Trophoblast cell (in vitro differentiated cells and primary cell): ENCODE measurements at regions not wholly inside any gene's neighbourhood (a gene's known extent, or its start where the extent isn't known, plus 50 kb on each side); places are given as distances from the start of the nearest gene placed in this dataset.

Experiments
- DNase-seq, 2 donors: peaks; one replicate each; pipeline ENCODE4 v3.0.0-alpha.2; 2016
- H2AFZ ChIP-seq: 2 replicates; pipeline ENCODE4 v1.6.1; 2013; ENCODE audit warnings: low read length, moderate library complexity, mild to moderate bottlenecking; ENCODE audit not compliant: insufficient read depth, poor library complexity
- H2AK5ac ChIP-seq: 2 replicates; pipeline ENCODE4 v1.6.1; 2013; ENCODE audit warnings: mild to moderate bottlenecking, low read length
- H2BK120ac ChIP-seq: 2 replicates; pipeline ENCODE4 v1.6.1; 2013; ENCODE audit warnings: low read length, mild to moderate bottlenecking, moderate library complexity; ENCODE audit not compliant: insufficient read depth, poor library complexity
- H2BK12ac ChIP-seq: 2 replicates; pipeline ENCODE4 v1.6.1; 2013; ENCODE audit warnings: mild to moderate bottlenecking, low read length, moderate library complexity
- H2BK5ac ChIP-seq: 2 replicates; pipeline ENCODE4 v1.6.1; 2013; ENCODE audit warnings: low read length, low read depth, moderate library complexity, mild to moderate bottlenecking; ENCODE audit not compliant: poor library complexity
- H3K14ac ChIP-seq: 2 replicates; pipeline ENCODE4 v1.6.1; 2013; ENCODE audit warnings: mild to moderate bottlenecking, low read length
- H3K18ac ChIP-seq: 2 replicates; pipeline ENCODE4 v1.6.1; 2013; ENCODE audit warnings: mild to moderate bottlenecking, low read length
- H3K23ac ChIP-seq: 2 replicates; pipeline ENCODE4 v1.6.1; 2013; ENCODE audit warnings: low read length
- H3K27ac ChIP-seq: 2 replicates; pipeline ENCODE4 v1.5.1; 2013; ENCODE audit warnings: low read depth, mild to moderate bottlenecking, inconsistent platforms, low read length, moderate library complexity
- H3K27me3 ChIP-seq: 2 replicates; pipeline ENCODE4 v1.6.1; 2013; ENCODE audit warnings: inconsistent platforms, mild to moderate bottlenecking, low read length, moderate library complexity; ENCODE audit not compliant: insufficient read depth
- H3K36me3 ChIP-seq, 2 experiments: 1 replicate in 1 of 2; 2 replicates in 1 of 2; pipeline ENCODE4 v1.6.1; 2013; ENCODE audit warnings: low read length in 2 of 2, mild to moderate bottlenecking in 2 of 2, moderate library complexity in 1 of 2; ENCODE audit not compliant: insufficient read depth in 2 of 2, control insufficient read depth in 1 of 2
- H3K4ac ChIP-seq: 2 replicates; pipeline ENCODE4 v1.6.1; 2013; ENCODE audit warnings: low read depth, mild to moderate bottlenecking, low read length, moderate library complexity
- H3K4me1 ChIP-seq, 2 experiments: 1 replicate in 1 of 2; 2 replicates in 1 of 2; pipeline ENCODE4 v1.6.1; 2013; ENCODE audit warnings: low read length in 2 of 2, mild to moderate bottlenecking in 2 of 2, moderate library complexity in 1 of 2; ENCODE audit not compliant: insufficient read depth in 2 of 2, control insufficient read depth in 1 of 2
- H3K4me2 ChIP-seq: 2 replicates; pipeline ENCODE4 v1.6.1; 2013; ENCODE audit warnings: inconsistent platforms, mild to moderate bottlenecking, low read length, moderate library complexity
- H3K4me3 ChIP-seq: 2 replicates; pipeline ENCODE4 v1.5.1; 2013; ENCODE audit warnings: mild to moderate bottlenecking, low read depth, low read length, inconsistent platforms
- H3K79me1 ChIP-seq: one replicate; pipeline ENCODE4 v1.6.1; 2013; ENCODE audit warnings: low read length
- H3K79me2 ChIP-seq: 2 replicates; pipeline ENCODE4 v1.6.1; 2013; ENCODE audit warnings: low read length, mild to moderate bottlenecking; ENCODE audit not compliant: control insufficient read depth, insufficient read depth, poor library complexity
- H3K9ac ChIP-seq: 2 replicates; pipeline ENCODE4 v1.6.1; 2013; ENCODE audit warnings: mild to moderate bottlenecking, low read length
- H3K9me3 ChIP-seq: 2 replicates; pipeline ENCODE4 v1.6.1; 2013; ENCODE audit warnings: low read depth, mild to moderate bottlenecking, control low read depth, inconsistent platforms, low read length; ENCODE audit not compliant: insufficient read depth
- H4K12ac ChIP-seq: 2 replicates; pipeline ENCODE4 v1.6.1; 2013; ENCODE audit warnings: low read depth, mild to moderate bottlenecking, low read length, moderate library complexity
- H4K8ac ChIP-seq: 2 replicates; pipeline ENCODE4 v1.6.1; 2013; ENCODE audit warnings: low read depth, mild to moderate bottlenecking, low read length, moderate library complexity
- H4K91ac ChIP-seq: one replicate; pipeline ENCODE4 v1.6.1; 2013; ENCODE audit warnings: low read depth, mild to moderate bottlenecking, low read length, moderate library complexity
- WGBS: extraction: QIAGEN DNeasy Blood & Tissue Kit; methylation state at CpG from one replicate; pipeline ENCODE4 v1.1.7; 2013; ENCODE audit warnings: missing lambda C conversion rate; ENCODE audit not compliant: insufficient read length, insufficient coverage; ENCODE audit errors: extremely low coverage; 5-methylcytosine and 5-hydroxymethylcytosine counted together

GRCh38 chr2:121096611-121097010, 188.4 kb downstream of the TFCP2L1 start:
- Histone ChIP-seq H2BK120ac (no peak overlapping the region), H3K36me3 (no peaks in the 10 kb centered on the region), H3K79me2 (no peaks in the 10 kb centered on the region), H3K79me1 (no peaks in the 10 kb centered on the region), H3K23ac (no peak overlapping the region), H3K4ac (no peak overlapping the region), H3K14ac (no peak overlapping the region), H2AFZ (no peak overlapping the region), H3K4me1 (no peaks in the 10 kb centered on the region), H2BK5ac (no peak overlapping the region), H4K91ac (no peak overlapping the region), H4K12ac (no peak overlapping the region), H3K9me3 (peaks cover 5% of the 10 kb centered on the region), H3K4me2 (no peak overlapping the region), H3K27ac (no peak overlapping the region), H3K18ac (no peak overlapping the region), H4K8ac (no peak overlapping the region), H2BK12ac (no peak overlapping the region), H2AK5ac (no peak overlapping the region), H3K4me3 (no peak overlapping the region), H3K27me3 (no peaks in the 10 kb centered on the region), H3K9ac (no peak overlapping the region)
- DNase-seq, result no peak
- WGBS, result no CpG with 5 or more reads among the region's 5 CpGs

DNA sequence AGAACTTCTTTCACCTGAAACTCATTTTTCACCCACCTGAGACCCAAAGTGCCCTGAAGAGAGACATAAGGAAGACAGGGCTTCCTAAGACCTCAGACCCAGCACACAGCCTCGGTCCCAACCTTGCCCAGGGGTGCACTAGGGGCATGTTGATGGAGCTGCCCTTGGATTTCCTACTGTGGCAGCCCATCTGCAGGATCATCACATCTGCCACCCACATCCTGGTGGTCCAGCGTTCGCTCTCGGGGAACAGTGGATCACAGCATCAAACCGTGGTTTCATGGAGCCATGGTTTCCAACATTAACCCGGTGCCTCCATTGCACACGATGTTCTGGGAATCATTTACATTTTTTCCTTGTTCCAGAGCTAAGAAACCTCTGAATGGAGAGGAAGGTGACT, 186.4 kb downstream of the TFCP2L1 start:
- H2AFZ ChIP-seq, result no peak overlapping the region
- no peak overlapping the region for H3K23ac ChIP-seq
- H3K4me2 ChIP-seq, result no peak overlapping the region
- H2BK120ac ChIP-seq, result no peak overlapping the region
- no peak overlapping the region for H4K12ac ChIP-seq
- H3K14ac ChIP-seq, result no peak overlapping the region
- H3K4me3 ChIP-seq, result no peak overlapping the region
- H3K9ac ChIP-seq, result no peak overlapping the region
- H3K18ac ChIP-seq, result no peak overlapping the region
- H3K4ac ChIP-seq, result no peak overlapping the region
- H2AK5ac ChIP-seq, result no peak overlapping the region
- H2BK5ac ChIP-seq, result no peak overlapping the region
- no peaks in the 10 kb centered on the region for H3K79me1 ChIP-seq
- no peaks in the 10 kb centered on the region for H3K4me1 ChIP-seq
- H3K9me3 ChIP-seq, result peaks cover 1% of the 10 kb centered on the region
- no peaks in the 10 kb centered on the region for H3K79me2 ChIP-seq
- no peak for DNase-seq
- WGBS, result no CpG with 5 or more reads among the region's 7 CpGs
- no peaks in the 10 kb centered on the region for H3K27me3 ChIP-seq
- no peak overlapping the region for H4K8ac ChIP-seq
- H3K27ac ChIP-seq, result no peak overlapping the region
- H3K36me3 ChIP-seq, result no peaks in the 10 kb centered on the region
- H4K91ac ChIP-seq, result no peak overlapping the region
- no peak overlapping the region for H2BK12ac ChIP-seq

GRCh38 chr2:121099329-121100290, 185.4 kb downstream of the TFCP2L1 start:
- Histone ChIP-seq H2AFZ (no peak overlapping the region), H2BK120ac (no peak overlapping the region), H3K36me3 (no peaks in the 10 kb centered on the region), H4K12ac (no peak overlapping the region), H3K27ac (no peak overlapping the region), H3K14ac (no peak overlapping the region), H3K79me2 (no peaks in the 10 kb centered on the region), H2BK5ac (no peak overlapping the region), H3K23ac (no peak overlapping the region), H3K18ac (no peak overlapping the region), H3K9ac (no peak overlapping the region), H2BK12ac (no peak overlapping the region), H4K91ac (no peak overlapping the region), H3K9me3 (peaks cover 1% of the 10 kb centered on the region), H2AK5ac (no peak overlapping the region), H3K79me1 (no peaks in the 10 kb centered on the region), H3K4me1 (no peaks in the 10 kb centered on the region), H3K4ac (no peak overlapping the region), H3K4me2 (no peak overlapping the region), H4K8ac (no peak overlapping the region), H3K4me3 (no peak overlapping the region), H3K27me3 (no peaks in the 10 kb centered on the region)
- WGBS, result no CpG with 5 or more reads among the region's 8 CpGs
- DNase-seq, result no peak

- H3K4me3 ChIP-seq, result no peak overlapping the region
- H3K27me3 ChIP-seq, result no peaks in the 10 kb centered on the region
- no peak overlapping the region for H3K14ac ChIP-seq
- no peak overlapping the region for H3K4me2 ChIP-seq
- no peaks in the 10 kb centered on the region for H3K36me3 ChIP-seq
- no peak overlapping the region for H4K12ac ChIP-seq
- no peak for DNase-seq
- H3K4ac ChIP-seq, result no peak overlapping the region
- H3K18ac ChIP-seq, result no peak overlapping the region
- H4K91ac ChIP-seq, result no peak overlapping the region
- H3K9ac ChIP-seq, result no peak overlapping the region
- no CpG with 5 or more reads among the region's 10 CpGs for whole genome bisulfite sequencing
- no peaks in the 10 kb centered on the region for H3K79me1 ChIP-seq
- no peak overlapping the region for H2BK120ac ChIP-seq
- no peak overlapping the region for H4K8ac ChIP-seq
- no peak overlapping the region for H3K23ac ChIP-seq
- H2BK12ac ChIP-seq, result no peak overlapping the region
- no peak overlapping the region for H2AK5ac ChIP-seq
- no peak overlapping the region for H2AFZ ChIP-seq
- peaks cover 1% of the 10 kb centered on the region for H3K9me3 ChIP-seq
- no peak overlapping the region for H3K27ac ChIP-seq
- no peak overlapping the region for H2BK5ac ChIP-seq
- no peaks in the 10 kb centered on the region for H3K79me2 ChIP-seq
- H3K4me1 ChIP-seq, result no peaks in the 10 kb centered on the region
Observed at GRCh38 chr2:121101093-121101715, 183.8 kb downstream of the TFCP2L1 start.
